Breast epithelium (tissue), 4 donors: ENCODE measurements at regions not wholly inside any gene's neighbourhood (a gene's known extent, or its start where the extent isn't known, plus 50 kb on each side); places are given as distances from the start of the nearest gene placed in this dataset.

Experiments used
- DNase-seq, 2 donors: peaks; one replicate each; pipeline ENCODE4 v3.0.0-alpha.2; 2019; ENCODE audit warnings: low spot score in 2 of 2
- H3K27ac ChIP-seq, 2 donors: fragments of 200-600 bp; sonication (generic) in 1 of 2; one replicate each; pipeline ENCODE4 v1.5.1; 2016 to 2019; ENCODE audit warnings: mild to moderate bottlenecking in 1 of 2
- H3K27me3 ChIP-seq, 2 donors: fragments of 200-600 bp; sonication (generic) in 1 of 2; one replicate each; pipeline versions ENCODE4 v1.5.1 to v1.6.0; 2017 to 2019; ENCODE audit warnings: control low read depth in 1 of 2, mild to moderate bottlenecking in 1 of 2
- H3K36me3 ChIP-seq: fragments of 200-600 bp; one replicate; pipeline ENCODE4 v1.5.1; 2019
- H3K4me1 ChIP-seq, 2 donors: fragments of 200-600 bp; sonication (generic); one replicate each; pipeline ENCODE4 v1.5.1; 2016 to 2019; ENCODE audit warnings: control low read depth in 1 of 2
- H3K4me3 ChIP-seq, 3 donors: fragments of 200-600 bp; sonication (generic); 1 replicate in 2 of 3; 2 replicates in 1 of 3; pipeline ENCODE4 v1.5.1; 2016 to 2019; ENCODE audit warnings: mild to moderate bottlenecking in 3 of 3, moderate library complexity in 2 of 3
- H3K9me3 ChIP-seq, 2 donors: fragments of 200-600 bp; sonication (generic) in 1 of 2; one replicate each; pipeline ENCODE4 v1.5.1; 2016 to 2019; ENCODE audit warnings: control low read depth in 1 of 2
- POLR2A ChIP-seq: fragments of 450-650 bp; IDR thresholded peaks from one replicate; pipeline ENCODE4 v1.6.1; 2016; ENCODE audit warnings: antibody characterized with exemption, mild to moderate bottlenecking, moderate library complexity
- POLR2AphosphoS5 ChIP-seq, 3 donors: sonication (generic); formaldehyde crosslinking; IDR thresholded peaks; one replicate each; pipeline ENCODE4 v1.6.1; 2017; ENCODE audit warnings: antibody characterized with exemption in 3 of 3
- intact Hi-C: fragments of 100-400 bp; cut with DNase I; formaldehyde crosslinking; loops from one replicate; pipeline ENCODE4 v1.15.1; 2023; ENCODE audit warnings: low total_unique reads
- TF ChIP-seq, protein P1 (sequence below), 3 donors: fragments of 450-650 bp; IDR thresholded peaks; one replicate each; pipeline ENCODE4 v1.5.1; 2016 to 2017; ENCODE audit warnings: antibody characterized with exemption in 3 of 3, mild to moderate bottlenecking in 3 of 3, moderate library complexity in 3 of 3

DNA sequence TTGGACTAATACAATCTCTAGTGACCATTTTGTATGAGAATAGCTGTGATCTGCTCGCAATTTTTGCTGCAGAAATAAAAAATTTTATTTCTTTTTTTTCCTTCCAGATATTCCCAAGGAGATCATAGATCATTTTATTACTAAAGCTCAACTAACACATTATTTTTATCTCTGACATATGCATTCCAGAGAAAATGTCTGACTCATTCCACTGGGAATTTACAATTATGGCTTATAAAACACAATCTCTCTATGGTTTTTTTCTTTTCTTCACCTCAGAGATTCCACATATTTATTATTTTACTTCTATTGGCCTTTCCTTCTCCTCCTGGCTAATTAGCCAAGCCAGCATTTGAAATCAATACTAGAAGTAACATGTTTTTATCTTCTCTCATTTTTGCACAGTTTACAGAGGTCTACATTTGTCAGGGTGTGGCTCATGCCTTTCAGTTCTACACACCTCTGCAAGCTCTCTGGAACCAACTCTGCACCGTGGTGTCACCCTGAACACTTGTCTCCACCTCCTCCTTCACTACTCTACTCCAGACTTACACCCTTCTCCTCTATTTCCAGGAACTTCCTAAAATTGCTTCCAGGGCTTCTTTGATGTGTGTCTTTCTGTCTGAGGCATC, 59.8 kb upstream of the GPM6A start:
- H3K4me3 ChIP-seq: no peak overlapping the region

DNA sequence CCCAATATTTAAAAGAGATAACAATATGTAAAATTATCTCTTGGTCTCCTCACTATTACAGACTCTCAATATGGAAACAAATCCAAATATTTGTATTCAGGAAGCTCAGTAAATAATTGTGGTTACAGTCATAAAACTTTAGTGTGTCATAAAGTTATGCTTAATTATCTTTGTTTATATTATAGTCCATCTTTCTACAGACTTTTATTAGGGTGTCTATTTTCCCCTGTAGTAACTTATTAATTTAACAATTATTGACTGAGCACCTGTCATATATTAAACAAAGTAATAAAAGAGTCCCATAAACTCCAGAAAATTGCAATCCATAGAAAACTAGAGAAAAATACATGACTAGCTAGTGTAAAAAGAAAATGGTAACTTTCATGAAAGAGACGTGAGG, 61.6 kb upstream of the GPM6A start:
- Histone ChIP-seq H3K4me1 (no peaks in the 10 kb centered on the region), H3K27me3 (no peaks in the 10 kb centered on the region), H3K27ac (no peak overlapping the region), H3K36me3 (no peaks in the 10 kb centered on the region), H3K4me3 (no peak overlapping the region), H3K9me3 (peaks cover 3 to 4% of the 10 kb centered on the region in 2 donors)
- intact Hi-C loops: no loop called here
- TF ChIP-seq POLR2A (no peak), POLR2AphosphoS5 (IDR thresholded peaks at IDR 0.05) (no peak)
- TF ChIP-seq, protein P1, sequence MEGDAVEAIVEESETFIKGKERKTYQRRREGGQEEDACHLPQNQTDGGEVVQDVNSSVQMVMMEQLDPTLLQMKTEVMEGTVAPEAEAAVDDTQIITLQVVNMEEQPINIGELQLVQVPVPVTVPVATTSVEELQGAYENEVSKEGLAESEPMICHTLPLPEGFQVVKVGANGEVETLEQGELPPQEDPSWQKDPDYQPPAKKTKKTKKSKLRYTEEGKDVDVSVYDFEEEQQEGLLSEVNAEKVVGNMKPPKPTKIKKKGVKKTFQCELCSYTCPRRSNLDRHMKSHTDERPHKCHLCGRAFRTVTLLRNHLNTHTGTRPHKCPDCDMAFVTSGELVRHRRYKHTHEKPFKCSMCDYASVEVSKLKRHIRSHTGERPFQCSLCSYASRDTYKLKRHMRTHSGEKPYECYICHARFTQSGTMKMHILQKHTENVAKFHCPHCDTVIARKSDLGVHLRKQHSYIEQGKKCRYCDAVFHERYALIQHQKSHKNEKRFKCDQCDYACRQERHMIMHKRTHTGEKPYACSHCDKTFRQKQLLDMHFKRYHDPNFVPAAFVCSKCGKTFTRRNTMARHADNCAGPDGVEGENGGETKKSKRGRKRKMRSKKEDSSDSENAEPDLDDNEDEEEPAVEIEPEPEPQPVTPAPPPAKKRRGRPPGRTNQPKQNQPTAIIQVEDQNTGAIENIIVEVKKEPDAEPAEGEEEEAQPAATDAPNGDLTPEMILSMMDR (IDR thresholded peaks at IDR 0.05): no peak
- no peak for DNase-seq

More for the DNA sequence above, 59.8 kb upstream of the GPM6A start:
- no peaks in the 10 kb centered on the region for H3K27me3 ChIP-seq
- no peaks in the 10 kb centered on the region for H3K36me3 ChIP-seq
- H3K27ac ChIP-seq: no peak overlapping the region
- no peak for TF ChIP-seq POLR2AphosphoS5 (IDR thresholded peaks at IDR 0.05)
- TF ChIP-seq POLR2A: no peak
- TF ChIP-seq, protein P1 (IDR thresholded peaks at IDR 0.05): no peak
- intact Hi-C loops: no loop called here
- no peaks in the 10 kb centered on the region for H3K4me1 ChIP-seq
- DNase-seq: no peak
- H3K9me3 ChIP-seq: no peaks in the 10 kb centered on the region

- no peak for TF ChIP-seq POLR2AphosphoS5 (IDR thresholded peaks at IDR 0.05)
- TF ChIP-seq, protein P1 (IDR thresholded peaks at IDR 0.05): no peak
- TF ChIP-seq POLR2A: no peak
- no peak overlapping the region for H3K27ac ChIP-seq
- DNase-seq: no peak
- H3K4me1 ChIP-seq: no peaks in the 10 kb centered on the region
- no peaks in the 10 kb centered on the region for H3K36me3 ChIP-seq
- no peaks in the 10 kb centered on the region for H3K27me3 ChIP-seq
- peaks cover 4 to 10% of the 10 kb centered on the region in 2 donors for H3K9me3 ChIP-seq
- no peak overlapping the region for H3K4me3 ChIP-seq
- intact Hi-C loops: no loop called here
Measured at GRCh38 chr4:175874306-175874705, 62.2 kb upstream of the GPM6A start.

DNA sequence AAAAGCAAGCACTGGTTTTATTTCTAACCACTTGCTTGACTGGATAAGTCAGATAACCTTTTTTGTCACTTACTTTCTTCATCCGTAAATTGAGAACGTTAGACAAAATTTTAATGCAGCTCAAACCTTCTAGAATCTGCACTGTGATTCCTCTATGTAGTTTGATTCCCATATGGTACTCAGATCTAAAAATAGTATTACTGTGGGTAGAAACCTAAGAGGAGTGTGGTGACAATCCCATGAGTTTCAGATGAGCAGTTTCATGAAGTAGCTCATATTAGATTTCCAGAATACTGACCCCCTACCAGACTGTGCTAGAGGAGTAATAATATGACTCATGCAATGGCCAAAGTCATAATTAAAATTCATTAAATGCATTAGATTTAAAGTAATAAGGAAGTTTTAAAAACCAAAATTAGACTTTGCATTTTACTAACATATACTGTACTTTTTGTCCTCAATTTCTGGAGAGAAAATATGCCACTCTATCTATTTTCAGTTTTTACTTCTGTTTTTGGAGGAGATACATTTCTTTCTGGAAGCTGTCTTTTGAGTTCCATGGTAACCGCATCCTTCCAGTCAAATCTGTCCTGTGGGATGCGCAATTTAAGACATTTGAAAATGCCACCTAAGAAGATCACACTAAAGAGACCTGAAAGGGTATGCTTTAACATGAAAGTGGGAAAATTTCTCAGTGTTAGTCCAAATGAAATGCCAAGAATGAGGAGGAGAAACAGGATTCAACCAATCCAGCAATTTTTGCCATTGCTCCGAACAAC, 64.1 kb upstream of the GPM6A start:
- H3K27ac ChIP-seq: no peak overlapping the region
- no peaks in the 10 kb centered on the region for H3K4me1 ChIP-seq
- no peak overlapping the region for H3K4me3 ChIP-seq
- no peaks in the 10 kb centered on the region for H3K36me3 ChIP-seq
- intact Hi-C loops: loop anchor here (1.0 kb wide), 1 partner anchor 15 kb away; no protein-coding TSS in a partner anchor
- no peak for DNase-seq
- H3K27me3 ChIP-seq: no peaks in the 10 kb centered on the region
- TF ChIP-seq, protein P1 (IDR thresholded peaks at IDR 0.05): no peak
- TF ChIP-seq POLR2AphosphoS5 (IDR thresholded peaks at IDR 0.05) (no peak), POLR2A (no peak)
- H3K9me3 ChIP-seq: peaks cover 4 to 10% of the 10 kb centered on the region in 2 donors

- no peak overlapping the region for H3K4me3 ChIP-seq
- no peaks in the 10 kb centered on the region for H3K36me3 ChIP-seq
- no peaks in the 10 kb centered on the region for H3K27me3 ChIP-seq
- no peaks in the 10 kb centered on the region for H3K4me1 ChIP-seq
- H3K27ac ChIP-seq: no peak overlapping the region
- H3K9me3 ChIP-seq: peaks cover 8 to 10% of the 10 kb centered on the region in 2 donors
- intact Hi-C loops: no loop called here
- TF ChIP-seq POLR2AphosphoS5 (IDR thresholded peaks at IDR 0.05) (no peak), POLR2A (no peak)
- TF ChIP-seq, protein P1 (IDR thresholded peaks at IDR 0.05): no peak
- no peak for DNase-seq
Measured at GRCh38 chr4:175882891-175883290, 70.8 kb upstream of the GPM6A start.
